ENCODE measurements at regions not wholly inside any gene's neighbourhood (a gene's known extent, or its start where the extent isn't known, plus 50 kb on each side); places are given as distances from the start of the nearest gene placed in this dataset.

GRCh38 chr6:10465629-10466499 lies 51.0 kb upstream of the TFAP2A start:
- H3K4me3 ChIP-seq (ENCODE audit: low read length) = no peak overlapping the region
- Mint-ChIP-seq H3K27me3 (peaks cover 15 to 40% of the 10 kb centered on the region in 2 donors), H3K4me1 (no peaks in the 10 kb centered on the region), H3K4me3 (no peak overlapping the region), H3K36me3 (peaks cover 0 to 1% (median 0%) of the 10 kb centered on the region in 3 donors), H3K9me3 (peaks cover 0 to 2% (median 0%) of the 10 kb centered on the region in 5 donors), H3K27ac (no peak overlapping the region)
- no peaks in the 10 kb centered on the region for H3K4me1 ChIP-seq (ENCODE audit: insufficient read depth, low read length)
- ChIA-PET CTCF (interaction anchor here (0.8 to 2.0 kb wide), 4 partner anchors 10 to 36 kb away, joined by 3 to 4 read pairs (median 4); no protein-coding TSS in a partner anchor), POLR2A (no interaction called here)
- no peaks in the 10 kb centered on the region for H3K9me3 ChIP-seq (ENCODE audit: low read length)
- H3K27me3 ChIP-seq (ENCODE audit: insufficient read depth, low read length, poor library complexity, severe bottlenecking) = no peaks in the 10 kb centered on the region
- H3K27ac ChIP-seq (ENCODE audit: low read depth, low read length) = no peak overlapping the region
- no peaks in the 10 kb centered on the region for H3K36me3 ChIP-seq (ENCODE audit: insufficient read depth, low read length)
- no peak for DNase-seq
